ENCODE measurements at regions not wholly inside any gene's neighbourhood (a gene's known extent, or its start where the extent isn't known, plus 50 kb on each side); places are given as distances from the start of the nearest gene placed in this dataset.

GRCh38 chr17:33637534-33637933, 344.4 kb upstream of the ASIC2 start:
- DNase-seq (ENCODE audit: low read depth, low spot score) (no peak), FAIRE-seq (no peak)
- H4K20me1 ChIP-seq (replicated peaks; ENCODE audit: control insufficient read depth, extremely low read depth, insufficient read depth, low read length), result no peaks in the 10 kb centered on the region
- ChIA-PET CTCF (no interaction called here), POLR2A (no interaction called here)
- no peaks in the 10 kb centered on the region for H3K4me1 ChIP-seq (ENCODE audit: control insufficient read depth, extremely low read depth, insufficient read depth, low read length)
- H3K79me2 ChIP-seq (ENCODE audit: control insufficient read depth, insufficient read depth, low read length), result no peaks in the 10 kb centered on the region
- no peak overlapping the region for H3K4me3 ChIP-seq (replicated peaks in 1 of 3; ENCODE audit: insufficient read depth in 1 of 3, low read depth in 1 of 3, low read length in 3 of 3)
- intact Hi-C loops (cut with micrococcal nuclease) (no loop called here), dilution Hi-C loops (cut with MboI; ENCODE audit: extremely low pct_ligation_motif_present, low sequenced_read_pairs) (no loop called here)
- no TSS peak for BruUV-seq (replicated peaks)
- no peaks in the 10 kb centered on the region for H3K9me1 ChIP-seq (replicated peaks; ENCODE audit: control insufficient read depth, extremely low read depth, insufficient read depth, low read length)
- no peaks in the 10 kb centered on the region for H3K9me3 ChIP-seq (replicated peaks; ENCODE audit: control insufficient read depth, insufficient read depth, low read length)
- TF ChIP-seq MAX (IDR thresholded peaks at IDR 0.05; ENCODE audit: insufficient read depth, insufficient read length) (no peak), JUN (IDR thresholded peaks at IDR 0.05; ENCODE audit: borderline replicate concordance, insufficient read depth, insufficient read length, low read depth) (no peak), POLR2AphosphoS5 (IDR thresholded peaks at IDR 0.05; ENCODE audit: insufficient read depth, low read depth, low read length) (no peak), POLR2A (IDR thresholded peaks at IDR 0.05; ENCODE audit: low read depth, low read length) (no peak), CTCF (IDR thresholded peaks at IDR 0.05; ENCODE audit: extremely low read depth in 1 of 2, insufficient read depth in 1 of 2, low read depth in 1 of 2, low read length in 2 of 2) (no peak), FOS (IDR thresholded peaks at IDR 0.05; ENCODE audit: borderline replicate concordance, insufficient read depth, low read length) (no peak), MYC (IDR thresholded peaks at IDR 0.05; ENCODE audit: low read depth, low read length) (no peak)
- no peak overlapping the region for H2AFZ ChIP-seq (ENCODE audit: low read depth, low read length)
- H3K27me3 ChIP-seq (ENCODE audit: control insufficient read depth in 2 of 2, insufficient read depth in 2 of 2, low read length in 2 of 2), result no peaks in the 10 kb centered on the region
- H3K27ac ChIP-seq (ENCODE audit: insufficient read depth, low read depth, low read length), result no peak overlapping the region
- no peak overlapping the region for H3K9ac ChIP-seq (replicated peaks; ENCODE audit: extremely low read depth, insufficient read depth, low read length)
- H3K4me2 ChIP-seq (ENCODE audit: insufficient read depth, low read length), result no peak overlapping the region
- H3K36me3 ChIP-seq (ENCODE audit: control insufficient read depth in 2 of 2, extremely low read depth in 1 of 2, insufficient read depth in 2 of 2, low read length in 2 of 2), result no peaks in the 10 kb centered on the region

All from endothelial cell of umbilical vein (primary cell).